ENCODE measurements at regions not wholly inside any gene's neighbourhood (a gene's known extent, or its start where the extent isn't known, plus 50 kb on each side); places are given as distances from the start of the nearest gene placed in this dataset.
"Not testable (repeated sequence)": the region's sequence is repeated elsewhere in the genome, so short reads cannot be mapped to it uniquely, and the experiment has no call there.

DNA sequence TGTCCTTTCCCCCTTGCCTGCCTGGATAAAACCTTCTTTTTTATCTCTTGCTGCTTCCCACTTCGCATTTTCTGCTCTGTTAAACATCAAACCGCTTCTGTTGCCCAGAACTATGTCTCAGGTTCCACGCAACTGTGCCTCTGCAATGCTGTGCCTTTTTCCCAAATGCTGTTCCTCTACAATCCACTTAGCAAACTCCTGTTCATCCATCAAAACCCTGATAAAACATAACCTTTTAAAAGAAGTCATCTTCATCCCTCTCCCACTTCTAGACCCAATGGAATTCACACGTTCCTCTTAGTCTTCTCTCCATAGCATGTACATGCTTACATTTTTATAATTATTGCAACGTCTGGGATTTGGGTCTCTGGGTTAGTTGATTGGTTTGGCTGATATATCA is 111.9 kb upstream of the RRN3 start:
- TF ChIP-seq, protein P1, sequence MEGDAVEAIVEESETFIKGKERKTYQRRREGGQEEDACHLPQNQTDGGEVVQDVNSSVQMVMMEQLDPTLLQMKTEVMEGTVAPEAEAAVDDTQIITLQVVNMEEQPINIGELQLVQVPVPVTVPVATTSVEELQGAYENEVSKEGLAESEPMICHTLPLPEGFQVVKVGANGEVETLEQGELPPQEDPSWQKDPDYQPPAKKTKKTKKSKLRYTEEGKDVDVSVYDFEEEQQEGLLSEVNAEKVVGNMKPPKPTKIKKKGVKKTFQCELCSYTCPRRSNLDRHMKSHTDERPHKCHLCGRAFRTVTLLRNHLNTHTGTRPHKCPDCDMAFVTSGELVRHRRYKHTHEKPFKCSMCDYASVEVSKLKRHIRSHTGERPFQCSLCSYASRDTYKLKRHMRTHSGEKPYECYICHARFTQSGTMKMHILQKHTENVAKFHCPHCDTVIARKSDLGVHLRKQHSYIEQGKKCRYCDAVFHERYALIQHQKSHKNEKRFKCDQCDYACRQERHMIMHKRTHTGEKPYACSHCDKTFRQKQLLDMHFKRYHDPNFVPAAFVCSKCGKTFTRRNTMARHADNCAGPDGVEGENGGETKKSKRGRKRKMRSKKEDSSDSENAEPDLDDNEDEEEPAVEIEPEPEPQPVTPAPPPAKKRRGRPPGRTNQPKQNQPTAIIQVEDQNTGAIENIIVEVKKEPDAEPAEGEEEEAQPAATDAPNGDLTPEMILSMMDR (optimal IDR thresholded peaks at IDR 0.05 in 1 of 3, IDR thresholded peaks at IDR 0.05 in 1 of 3, conservative IDR thresholded peaks at IDR 0.05 in 1 of 3; ENCODE audit: extremely low read depth in 1 of 3, insufficient read depth in 2 of 3, low read length in 3 of 3), result not testable (repeated sequence)
- TF ChIP-seq EZH2 (IDR thresholded peaks at IDR 0.05; ENCODE audit: low read length), result not testable (repeated sequence)

All from keratinocyte (primary cell).